ENCODE measurements at regions not wholly inside any gene's neighbourhood (a gene's known extent, or its start where the extent isn't known, plus 50 kb on each side); places are given as distances from the start of the nearest gene placed in this dataset.

GRCh38 chr15:92714077-92714476 is 58.5 kb upstream of the FAM174B start:
- in situ Hi-C loops (cut with HindIII; ENCODE audit: low sequenced_read_pairs): no loop called here
- peak overlapping the region; percentile 46 for H3K4me3 ChIP-seq (ENCODE audit: low read depth, low read length)
- TF ChIP-seq, protein P1, sequence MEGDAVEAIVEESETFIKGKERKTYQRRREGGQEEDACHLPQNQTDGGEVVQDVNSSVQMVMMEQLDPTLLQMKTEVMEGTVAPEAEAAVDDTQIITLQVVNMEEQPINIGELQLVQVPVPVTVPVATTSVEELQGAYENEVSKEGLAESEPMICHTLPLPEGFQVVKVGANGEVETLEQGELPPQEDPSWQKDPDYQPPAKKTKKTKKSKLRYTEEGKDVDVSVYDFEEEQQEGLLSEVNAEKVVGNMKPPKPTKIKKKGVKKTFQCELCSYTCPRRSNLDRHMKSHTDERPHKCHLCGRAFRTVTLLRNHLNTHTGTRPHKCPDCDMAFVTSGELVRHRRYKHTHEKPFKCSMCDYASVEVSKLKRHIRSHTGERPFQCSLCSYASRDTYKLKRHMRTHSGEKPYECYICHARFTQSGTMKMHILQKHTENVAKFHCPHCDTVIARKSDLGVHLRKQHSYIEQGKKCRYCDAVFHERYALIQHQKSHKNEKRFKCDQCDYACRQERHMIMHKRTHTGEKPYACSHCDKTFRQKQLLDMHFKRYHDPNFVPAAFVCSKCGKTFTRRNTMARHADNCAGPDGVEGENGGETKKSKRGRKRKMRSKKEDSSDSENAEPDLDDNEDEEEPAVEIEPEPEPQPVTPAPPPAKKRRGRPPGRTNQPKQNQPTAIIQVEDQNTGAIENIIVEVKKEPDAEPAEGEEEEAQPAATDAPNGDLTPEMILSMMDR (IDR thresholded peaks at IDR 0.05; ENCODE audit: low read depth, low read length): no peak
- DNase-seq (ENCODE audit: low read depth, low spot score): peak; percentile 47

DNA sequence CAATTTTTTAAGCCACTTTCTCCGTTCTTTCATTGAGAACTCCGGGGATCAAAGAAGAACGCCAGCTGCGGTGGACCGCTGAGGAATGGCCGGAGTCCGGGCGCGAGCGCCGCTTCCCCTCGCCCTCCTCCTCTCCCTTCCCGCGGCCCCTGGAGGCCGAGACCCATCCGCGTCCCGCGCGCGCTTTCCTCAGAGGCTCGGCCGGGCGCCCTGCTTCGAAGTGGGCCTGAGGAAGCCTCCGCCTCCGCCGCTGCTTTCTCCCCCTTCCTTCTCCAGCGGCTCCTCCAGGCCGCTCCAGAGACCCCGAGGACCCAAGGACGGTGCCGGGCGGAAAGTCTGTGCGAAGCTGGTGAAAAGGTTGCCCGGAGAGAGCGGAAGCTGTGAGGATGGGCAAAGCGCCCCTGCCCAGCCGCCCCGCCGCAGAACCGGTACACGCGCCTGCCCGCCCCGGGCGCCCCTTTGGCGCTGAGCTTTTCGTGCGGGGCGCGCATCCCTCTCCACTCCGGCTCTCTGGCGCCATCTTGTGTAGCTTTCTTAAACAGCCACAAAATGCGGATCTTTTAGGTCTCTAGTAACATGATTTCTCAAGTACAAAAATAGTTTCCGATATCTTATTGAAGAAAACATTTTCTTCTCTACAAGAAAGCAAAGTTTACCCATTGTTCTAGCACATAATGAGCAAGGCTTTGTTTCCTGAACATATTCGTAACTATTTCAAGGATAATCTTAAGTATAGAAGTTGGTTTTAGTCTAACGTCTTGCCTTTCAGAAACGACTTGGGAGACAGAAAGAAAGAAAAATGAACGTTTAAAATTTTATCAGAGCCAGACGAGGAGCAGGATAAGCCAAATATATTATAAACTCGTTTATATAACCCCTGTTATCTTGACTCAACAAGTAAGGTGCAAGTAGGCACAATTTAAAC is 59.2 kb upstream of the FAM174B start:
- peak overlapping the region; percentile 46 for H3K4me3 ChIP-seq (ENCODE audit: low read depth, low read length)
- DNase-seq (ENCODE audit: low read depth, low spot score): peak; percentile 81
- in situ Hi-C loops (cut with HindIII; ENCODE audit: low sequenced_read_pairs): no loop called here
- TF ChIP-seq, protein P1 (IDR thresholded peaks at IDR 0.05; ENCODE audit: low read depth, low read length): peak; percentile 79

DNA sequence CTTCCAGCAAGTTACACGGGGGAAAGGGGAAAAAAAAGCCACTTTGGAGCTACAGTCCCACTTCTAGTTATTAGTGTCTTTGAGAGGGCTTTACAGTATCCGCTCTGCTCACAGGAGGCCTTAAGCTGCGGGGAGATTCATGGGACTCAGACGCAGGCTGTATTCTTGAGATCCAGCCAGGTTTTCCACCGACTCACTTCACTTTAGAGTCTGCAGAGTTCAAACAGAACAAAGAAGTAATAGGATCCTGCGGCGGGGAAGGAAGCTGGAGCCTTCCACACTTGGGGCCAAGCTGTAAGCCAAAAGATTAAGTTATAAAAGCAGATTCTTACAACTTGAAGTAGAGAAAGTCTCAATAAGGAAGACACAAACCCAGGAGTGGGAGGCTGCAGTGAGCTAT is 60.2 kb upstream of the FAM174B start:
- in situ Hi-C loops (cut with HindIII; ENCODE audit: low sequenced_read_pairs): no loop called here
- DNase-seq (ENCODE audit: low read depth, low spot score): peak; percentile 87
- TF ChIP-seq, protein P1 (IDR thresholded peaks at IDR 0.05; ENCODE audit: low read depth, low read length): no peak
- H3K4me3 ChIP-seq (ENCODE audit: low read depth, low read length): no peak overlapping the region

- TF ChIP-seq, protein P1 (IDR thresholded peaks at IDR 0.05; ENCODE audit: low read depth, low read length): no peak
- in situ Hi-C loops (cut with HindIII; ENCODE audit: low sequenced_read_pairs): no loop called here
- no peak for DNase-seq (ENCODE audit: low read depth, low spot score)
- no peak overlapping the region for H3K4me3 ChIP-seq (ENCODE audit: low read depth, low read length)
Observed at GRCh38 chr15:92719021-92719420, 63.4 kb upstream of the FAM174B start.

DNA sequence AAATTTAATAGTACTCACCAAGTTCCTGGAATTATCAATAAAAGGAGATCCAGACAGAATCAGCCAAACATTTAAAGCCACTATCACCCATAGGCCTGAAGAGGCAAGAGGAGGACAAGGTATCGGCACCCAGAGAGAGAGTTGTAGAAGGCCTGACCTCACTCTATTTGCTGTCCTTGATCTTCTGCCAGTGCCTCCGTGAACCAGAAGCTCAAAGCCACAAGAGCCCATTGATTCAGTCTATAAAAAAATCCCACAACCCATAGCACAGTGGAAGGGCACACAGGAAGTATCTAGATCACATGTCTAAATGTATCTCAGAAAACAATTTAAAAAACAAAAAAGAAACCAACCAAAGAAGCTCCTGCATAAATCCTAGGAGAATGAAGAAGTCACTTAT is 68.6 kb upstream of the FAM174B start:
- in situ Hi-C loops (cut with HindIII; ENCODE audit: low sequenced_read_pairs): no loop called here
- no peak for DNase-seq (ENCODE audit: low read depth, low spot score)
- TF ChIP-seq, protein P1 (IDR thresholded peaks at IDR 0.05; ENCODE audit: low read depth, low read length): no peak
- H3K4me3 ChIP-seq (ENCODE audit: low read depth, low read length): no peak overlapping the region

DNA sequence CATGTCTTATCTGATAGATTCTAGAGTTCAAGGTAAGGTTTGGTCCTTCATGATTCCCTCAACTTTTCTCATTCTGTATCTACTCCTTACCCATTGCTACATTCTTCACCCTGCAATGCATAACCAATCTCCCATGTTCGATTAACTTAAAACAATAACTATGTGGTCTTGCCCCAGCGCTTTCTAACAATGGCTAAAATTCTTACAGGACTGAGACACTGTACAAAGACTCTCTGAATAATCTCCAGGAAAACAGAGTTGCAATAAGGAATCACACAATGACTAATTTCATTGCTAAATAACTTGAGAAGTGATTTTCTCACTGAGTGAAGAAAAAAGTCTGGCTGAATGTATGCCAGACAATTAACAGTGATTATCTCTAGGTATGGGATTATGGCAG is 69.6 kb upstream of the FAM174B start:
- in situ Hi-C loops (cut with HindIII; ENCODE audit: low sequenced_read_pairs): no loop called here
- H3K4me3 ChIP-seq (ENCODE audit: low read depth, low read length): no peak overlapping the region

More for the DNA sequence above, 69.6 kb upstream of the FAM174B start:
- DNase-seq (ENCODE audit: low read depth, low spot score): no peak
- TF ChIP-seq, protein P1 (IDR thresholded peaks at IDR 0.05; ENCODE audit: low read depth, low read length): no peak

Data from astrocyte of the spinal cord (primary cell).